Breast epithelium (tissue), 4 donors: ENCODE measurements at regions not wholly inside any gene's neighbourhood (a gene's known extent, or its start where the extent isn't known, plus 50 kb on each side); places are given as distances from the start of the nearest gene placed in this dataset.

Experiments
- DNase-seq, 2 donors: peaks; one replicate each; pipeline ENCODE4 v3.0.0-alpha.2; 2019; ENCODE audit warnings: low spot score in 2 of 2
- H3K27ac ChIP-seq, 2 donors: fragments of 200-600 bp; sonication (generic) in 1 of 2; one replicate each; pipeline ENCODE4 v1.5.1; 2016 to 2019; ENCODE audit warnings: mild to moderate bottlenecking in 1 of 2
- H3K27me3 ChIP-seq, 2 donors: fragments of 200-600 bp; sonication (generic) in 1 of 2; one replicate each; pipeline versions ENCODE4 v1.5.1 to v1.6.0; 2017 to 2019; ENCODE audit warnings: control low read depth in 1 of 2, mild to moderate bottlenecking in 1 of 2
- H3K36me3 ChIP-seq: fragments of 200-600 bp; one replicate; pipeline ENCODE4 v1.5.1; 2019
- H3K4me1 ChIP-seq, 2 donors: fragments of 200-600 bp; sonication (generic); one replicate each; pipeline ENCODE4 v1.5.1; 2016 to 2019; ENCODE audit warnings: control low read depth in 1 of 2
- H3K4me3 ChIP-seq, 3 donors: fragments of 200-600 bp; sonication (generic); 1 replicate in 2 of 3; 2 replicates in 1 of 3; pipeline ENCODE4 v1.5.1; 2016 to 2019; ENCODE audit warnings: mild to moderate bottlenecking in 3 of 3, moderate library complexity in 2 of 3
- H3K9me3 ChIP-seq, 2 donors: fragments of 200-600 bp; sonication (generic) in 1 of 2; one replicate each; pipeline ENCODE4 v1.5.1; 2016 to 2019; ENCODE audit warnings: control low read depth in 1 of 2
- CTCF ChIP-seq, 3 donors: fragments of 450-650 bp; IDR thresholded peaks; one replicate each; pipeline ENCODE4 v1.5.1; 2016 to 2017; ENCODE audit warnings: antibody characterized with exemption in 3 of 3, mild to moderate bottlenecking in 3 of 3, moderate library complexity in 3 of 3
- POLR2A ChIP-seq: fragments of 450-650 bp; IDR thresholded peaks from one replicate; pipeline ENCODE4 v1.6.1; 2016; ENCODE audit warnings: antibody characterized with exemption, mild to moderate bottlenecking, moderate library complexity
- POLR2AphosphoS5 ChIP-seq, 3 donors: sonication (generic); formaldehyde crosslinking; IDR thresholded peaks; one replicate each; pipeline ENCODE4 v1.6.1; 2017; ENCODE audit warnings: antibody characterized with exemption in 3 of 3
- intact Hi-C: fragments of 100-400 bp; cut with DNase I; formaldehyde crosslinking; loops from one replicate; pipeline ENCODE4 v1.15.1; 2023; ENCODE audit warnings: low total_unique reads

- Histone ChIP-seq H3K27me3 (peaks cover 0 to 9% of the 10 kb centered on the region in 2 donors), H3K27ac (no peak overlapping the region), H3K9me3 (no peaks in the 10 kb centered on the region), H3K36me3 (no peaks in the 10 kb centered on the region), H3K4me1 (no peaks in the 10 kb centered on the region), H3K4me3 (no peak overlapping the region)
- intact Hi-C loops, result no loop called here
- TF ChIP-seq CTCF (IDR thresholded peaks at IDR 0.05), result no peak
- TF ChIP-seq POLR2AphosphoS5 (IDR thresholded peaks at IDR 0.05), result no peak
- no peak for TF ChIP-seq POLR2A
- DNase-seq, result no peak
These were observed 152.9 kb downstream of the RTL3 start for GRCh38 chrX:78506248-78506647.

GRCh38 chrX:78496483-78496882, 162.6 kb downstream of the RTL3 start:
- Histone ChIP-seq H3K27me3 (peaks cover 0 to 42% of the 10 kb centered on the region in 2 donors), H3K27ac (no peak overlapping the region), H3K9me3 (no peaks in the 10 kb centered on the region), H3K36me3 (no peaks in the 10 kb centered on the region), H3K4me3 (no peak overlapping the region), H3K4me1 (no peaks in the 10 kb centered on the region)
- no peak for DNase-seq
- intact Hi-C loops, result no loop called here
- TF ChIP-seq POLR2AphosphoS5 (IDR thresholded peaks at IDR 0.05), result no peak
- TF ChIP-seq POLR2A, result no peak
- TF ChIP-seq CTCF (IDR thresholded peaks at IDR 0.05), result no peak

DNA sequence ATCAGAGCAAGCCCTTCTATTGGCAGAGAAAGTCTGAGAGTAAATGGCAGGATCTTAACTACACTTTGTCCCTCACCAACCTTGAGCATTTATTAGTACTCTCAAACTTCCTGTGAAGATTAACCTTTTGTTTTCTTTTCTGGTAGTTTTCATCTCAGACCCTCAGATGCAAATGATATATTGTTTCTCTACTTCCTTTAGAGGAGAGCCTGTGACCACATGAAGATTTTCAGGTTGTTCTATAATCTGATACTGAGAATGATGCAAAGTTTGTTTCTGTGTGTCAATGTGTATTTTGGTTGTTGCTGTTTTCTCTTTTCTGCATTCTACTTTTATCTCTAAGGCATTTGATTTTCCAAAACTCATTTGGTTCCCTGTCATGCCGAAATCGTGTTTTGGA, 165.8 kb upstream of the CYSLTR1 start:
- H3K27me3 ChIP-seq, result peaks cover 0 to 28% of the 10 kb centered on the region in 2 donors
- H3K9me3 ChIP-seq, result no peaks in the 10 kb centered on the region
- intact Hi-C loops, result no loop called here
- H3K36me3 ChIP-seq, result no peaks in the 10 kb centered on the region
- no peak overlapping the region for H3K4me3 ChIP-seq
- no peak overlapping the region for H3K27ac ChIP-seq
- no peaks in the 10 kb centered on the region for H3K4me1 ChIP-seq
- no peak for DNase-seq
- TF ChIP-seq POLR2A, result no peak
- no peak for TF ChIP-seq CTCF (IDR thresholded peaks at IDR 0.05)

DNA sequence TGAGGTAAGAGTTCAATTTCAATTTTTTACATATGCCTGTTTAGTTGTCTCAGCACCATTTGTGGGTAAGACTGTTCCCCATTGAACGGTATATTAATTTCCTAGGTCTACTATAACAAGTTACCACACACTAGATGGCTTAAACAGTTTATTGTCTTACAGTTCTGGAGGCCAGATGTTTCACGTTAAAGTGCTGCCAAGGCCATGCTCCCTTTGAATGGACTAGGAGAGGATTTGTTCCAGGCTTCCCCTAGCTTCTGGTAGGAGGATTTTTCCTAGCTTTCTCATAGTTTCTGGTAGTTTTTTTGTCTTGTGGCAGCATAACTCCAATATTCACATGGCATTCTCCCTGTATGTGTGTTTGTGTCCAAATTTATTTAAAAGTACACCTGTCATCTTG, 149.3 kb upstream of the CYSLTR1 start:
- Histone ChIP-seq H3K9me3 (peaks cover 0 to 5% of the 10 kb centered on the region in 2 donors), H3K36me3 (no peaks in the 10 kb centered on the region), H3K4me1 (no peaks in the 10 kb centered on the region), H3K27ac (no peak overlapping the region), H3K4me3 (no peak overlapping the region), H3K27me3 (peaks cover 0 to 6% of the 10 kb centered on the region in 2 donors)
- DNase-seq, result no peak
- intact Hi-C loops, result no loop called here
- no peak for TF ChIP-seq POLR2AphosphoS5 (IDR thresholded peaks at IDR 0.05)
- TF ChIP-seq CTCF (IDR thresholded peaks at IDR 0.05), result no peak
- TF ChIP-seq POLR2A, result no peak

DNA sequence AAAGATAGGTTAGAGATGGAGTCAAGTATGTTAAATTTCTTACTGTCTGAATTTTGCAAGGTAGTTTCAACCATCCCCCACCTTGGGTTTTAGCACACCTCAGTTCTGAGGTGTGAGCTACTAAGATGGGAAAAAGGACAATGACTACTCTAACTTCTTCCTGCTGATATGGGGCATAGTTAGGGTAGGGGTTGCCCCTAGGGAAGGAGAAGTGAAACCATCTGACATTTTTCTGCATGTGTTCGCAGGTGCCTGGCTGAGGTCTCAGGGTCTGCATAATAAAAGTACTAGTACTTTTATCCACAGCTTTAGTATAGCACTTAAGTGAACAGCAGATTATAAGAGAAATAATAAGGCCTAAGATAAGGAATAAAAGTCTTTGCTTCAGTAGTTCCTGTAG, 129.5 kb upstream of the CYSLTR1 start:
- Histone ChIP-seq H3K4me3 (no peak overlapping the region), H3K27ac (no peak overlapping the region), H3K36me3 (no peaks in the 10 kb centered on the region), H3K27me3 (no peaks in the 10 kb centered on the region), H3K4me1 (no peaks in the 10 kb centered on the region), H3K9me3 (peaks cover 4 to 9% of the 10 kb centered on the region in 2 donors)
- no peak for DNase-seq
- intact Hi-C loops, result no loop called here
- TF ChIP-seq CTCF (IDR thresholded peaks at IDR 0.05) (no peak), POLR2A (no peak), POLR2AphosphoS5 (IDR thresholded peaks at IDR 0.05) (no peak)
